Mesendoderm (in vitro differentiated cells): ENCODE measurements at regions not wholly inside any gene's neighbourhood (a gene's known extent, or its start where the extent isn't known, plus 50 kb on each side); places are given as distances from the start of the nearest gene placed in this dataset.
"Not testable (repeated sequence)": the region's sequence is repeated elsewhere in the genome, so short reads cannot be mapped to it uniquely, and the experiment has no call there.

ENCODE experiments used
- DNase-seq: peaks from one replicate; pipeline ENCODE4 v3.0.0; 2013
- H2AK5ac ChIP-seq: 2 replicates; pipeline ENCODE4 v1.6.1; 2013; ENCODE audit warnings: low read length, inconsistent platforms
- H2BK120ac ChIP-seq: 2 replicates; pipeline ENCODE4 v1.6.1; 2013; ENCODE audit warnings: low read depth, mild to moderate bottlenecking, low read length, moderate library complexity, mixed read lengths
- H2BK15ac ChIP-seq: replicated peaks from 2 replicates; pipeline ENCODE4 v1.6.1; 2013; ENCODE audit warnings: low read depth, mild to moderate bottlenecking, moderate library complexity
- H2BK5ac ChIP-seq: 2 replicates; pipeline ENCODE4 v1.6.1; 2013; ENCODE audit warnings: low read length, inconsistent platforms
- H3K18ac ChIP-seq: 2 replicates; pipeline ENCODE4 v1.6.1; 2013; ENCODE audit warnings: mild to moderate bottlenecking, low read length, mixed read lengths
- H3K23ac ChIP-seq: one replicate; pipeline ENCODE4 v1.6.1; 2013; ENCODE audit warnings: low read length
- H3K27ac ChIP-seq: 2 replicates; pipeline ENCODE4 v1.5.1; 2013; ENCODE audit warnings: low read depth, mild to moderate bottlenecking, inconsistent platforms, low read length, moderate library complexity
- H3K27me3 ChIP-seq: 2 replicates; pipeline ENCODE4 v1.6.1; 2013; ENCODE audit warnings: low read length, control low read depth, mild to moderate bottlenecking, inconsistent platforms; ENCODE audit not compliant: insufficient read depth, poor library complexity
- H3K36me3 ChIP-seq: 2 replicates; pipeline ENCODE4 v1.6.1; 2013; ENCODE audit warnings: low read length, inconsistent platforms; ENCODE audit not compliant: control insufficient read depth, insufficient read depth
- H3K4ac ChIP-seq: one replicate; pipeline ENCODE4 v1.6.1; 2013; ENCODE audit warnings: low read depth, mild to moderate bottlenecking, low read length, moderate library complexity
- H3K4me1 ChIP-seq: 2 replicates; pipeline ENCODE4 v1.6.1; 2013; ENCODE audit warnings: low read depth, low read length, inconsistent platforms; ENCODE audit not compliant: control insufficient read depth
- H3K4me2 ChIP-seq: 2 replicates; pipeline ENCODE4 v1.6.1; 2013; ENCODE audit warnings: low read length
- H3K4me3 ChIP-seq: 2 replicates; pipeline ENCODE4 v1.5.1; 2013; ENCODE audit warnings: mild to moderate bottlenecking, low read length
- H3K56ac ChIP-seq: one replicate; pipeline ENCODE4 v1.6.1; 2013; ENCODE audit warnings: low read length
- H3K79me1 ChIP-seq: 2 replicates; pipeline ENCODE4 v1.6.1; 2013; ENCODE audit warnings: low read length, inconsistent platforms
- H3K79me2 ChIP-seq: 2 replicates; pipeline ENCODE4 v1.6.1; 2013; ENCODE audit warnings: mild to moderate bottlenecking, low read length; ENCODE audit not compliant: control insufficient read depth, insufficient read depth
- H3K9ac ChIP-seq: 2 replicates; pipeline ENCODE4 v1.6.1; 2013; ENCODE audit warnings: low read length, inconsistent platforms
- H4K5ac ChIP-seq: one replicate; pipeline ENCODE4 v1.6.1; 2013; ENCODE audit warnings: low read length
- H4K8ac ChIP-seq: one replicate; pipeline ENCODE4 v1.6.1; 2013; ENCODE audit warnings: low read depth, mild to moderate bottlenecking, control low read depth, low read length, moderate library complexity
- WGBS: extraction: QIAGEN DNeasy Blood & Tissue Kit; methylation state at CpG from one replicate; pipeline ENCODE4 v1.1.7; 2013; ENCODE audit warnings: low lambda C conversion rate, missing lambda C conversion rate; ENCODE audit not compliant: insufficient coverage; ENCODE audit errors: extremely low coverage; 5-methylcytosine and 5-hydroxymethylcytosine counted together

DNA sequence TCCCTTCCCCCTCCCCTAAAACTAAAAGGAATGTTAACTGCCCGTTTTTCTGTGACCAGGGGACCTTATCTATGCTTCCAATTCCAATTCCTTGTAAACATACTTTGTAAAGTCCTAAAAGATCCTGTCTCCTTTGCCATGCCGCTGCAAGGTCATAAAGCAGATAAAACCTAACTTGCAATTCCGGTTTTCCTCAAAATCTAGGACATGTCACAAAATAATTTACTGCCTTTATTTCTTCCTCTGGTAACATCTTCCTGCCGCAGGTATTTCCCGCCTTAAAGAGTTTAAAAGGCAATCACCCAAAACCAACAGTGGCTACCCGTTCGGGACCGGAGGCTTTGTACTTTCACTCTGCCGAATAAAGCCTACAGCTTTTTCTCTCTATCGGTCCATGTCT lies 1248.6 kb upstream of the CDH9 start:
- H2BK15ac ChIP-seq, H4K8ac ChIP-seq, H2BK120ac ChIP-seq, H3K23ac ChIP-seq, H3K27ac ChIP-seq, H3K27me3 ChIP-seq, H2AK5ac ChIP-seq, H4K5ac ChIP-seq, H3K36me3 ChIP-seq, H3K79me2 ChIP-seq, H3K4me1 ChIP-seq, H3K56ac ChIP-seq, H3K9ac ChIP-seq, H3K79me1 ChIP-seq, H3K4ac ChIP-seq, H3K4me3 ChIP-seq, DNase-seq, H2BK5ac ChIP-seq, H3K4me2 ChIP-seq, H3K18ac ChIP-seq: not testable (repeated sequence)
- no CpG with 5 or more reads among the region's 10 CpGs for WGBS

DNA sequence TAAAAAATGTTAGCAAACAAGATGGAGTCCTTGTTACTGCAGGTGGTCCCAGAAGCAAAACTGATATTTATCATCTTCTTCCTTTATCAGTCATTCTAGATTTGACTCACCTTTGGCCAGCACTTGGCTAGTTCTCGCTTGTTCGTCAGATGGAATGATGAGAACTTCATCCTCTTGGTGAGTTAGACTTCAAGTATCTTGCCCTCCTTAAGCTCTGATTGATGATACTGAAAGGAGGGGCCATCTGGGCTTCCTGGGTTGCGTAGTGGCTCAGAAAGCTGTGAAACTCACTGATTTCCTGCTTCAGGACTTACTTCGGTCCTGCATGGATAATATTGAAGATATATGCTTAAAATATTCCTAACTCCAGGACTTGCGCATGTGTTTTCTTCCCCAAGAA lies 1248.2 kb upstream of the CDH9 start:
- Histone ChIP-seq H4K5ac (no peak overlapping the region), H3K4ac (no peak overlapping the region), H3K27ac (no peak overlapping the region), H3K4me1 (no peaks in the 10 kb centered on the region), H2AK5ac (no peak overlapping the region), H3K9ac (no peak overlapping the region), H3K27me3 (no peaks in the 10 kb centered on the region), H3K56ac (no peak overlapping the region), H2BK5ac (no peak overlapping the region), H4K8ac (no peak overlapping the region), H3K79me2 (no peaks in the 10 kb centered on the region), H3K36me3 (no peaks in the 10 kb centered on the region), H2BK15ac (no peak overlapping the region), H3K79me1 (no peaks in the 10 kb centered on the region), H3K4me3 (no peak overlapping the region), H3K18ac (no peak overlapping the region), H3K4me2 (no peak overlapping the region), H3K23ac (no peak overlapping the region), H2BK120ac (no peak overlapping the region)
- no CpG with 5 or more reads among the region's 5 CpGs for WGBS
- DNase-seq = no peak

DNA sequence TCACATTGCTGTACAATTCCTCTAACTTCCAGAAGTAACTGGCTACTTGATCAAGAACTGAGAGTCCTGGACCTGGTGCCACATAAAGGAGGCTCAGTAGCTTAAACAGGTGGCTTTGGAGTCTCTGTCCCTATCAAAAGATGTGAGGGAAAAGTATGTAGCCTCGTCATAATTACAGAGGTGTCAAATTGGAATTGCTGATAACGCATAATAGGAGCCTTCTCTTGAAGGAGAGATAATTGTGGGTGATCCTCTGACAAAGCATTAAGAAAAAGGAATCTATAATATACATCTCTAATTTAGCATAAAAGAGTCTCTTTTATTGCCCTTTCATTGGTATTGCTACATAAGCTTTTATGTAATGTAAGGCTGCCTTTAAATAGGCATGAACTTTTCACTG lies 1246.4 kb upstream of the CDH9 start:
- Histone ChIP-seq H3K4me2 (no peak overlapping the region), H2BK120ac (no peak overlapping the region), H4K8ac (no peak overlapping the region), H3K4ac (no peak overlapping the region), H3K79me2 (no peaks in the 10 kb centered on the region), H3K23ac (no peak overlapping the region), H3K4me1 (no peaks in the 10 kb centered on the region), H3K79me1 (no peaks in the 10 kb centered on the region), H3K18ac (no peak overlapping the region), H2BK5ac (no peak overlapping the region), H3K4me3 (no peak overlapping the region), H3K27ac (no peak overlapping the region), H3K27me3 (no peaks in the 10 kb centered on the region), H3K9ac (no peak overlapping the region), H3K56ac (no peak overlapping the region), H3K36me3 (no peaks in the 10 kb centered on the region), H2BK15ac (no peak overlapping the region), H2AK5ac (no peak overlapping the region), H4K5ac (no peak overlapping the region)
- no peak for DNase-seq
- no CpG with 5 or more reads among the region's 2 CpGs for WGBS

DNA sequence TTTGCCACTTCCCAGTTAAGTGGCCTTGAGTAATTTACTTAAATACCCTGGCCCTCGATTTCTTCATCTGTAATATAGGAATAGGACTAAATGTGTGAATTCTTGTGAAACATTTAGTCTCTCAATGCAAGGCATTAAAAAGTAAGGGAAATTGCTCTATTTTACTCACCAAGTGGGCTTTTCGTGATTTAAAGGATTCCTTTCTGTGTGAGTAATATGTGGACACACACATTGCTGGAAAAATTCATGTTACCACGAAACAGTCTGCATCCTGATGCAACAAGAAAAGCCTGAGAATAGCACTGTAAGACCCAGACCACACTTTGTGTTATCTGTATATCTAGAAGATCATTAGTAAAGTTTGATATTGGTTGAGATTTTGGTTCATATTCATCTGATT lies 1243.0 kb upstream of the CDH9 start:
- H2BK120ac ChIP-seq = no peak overlapping the region
- no CpG with 5 or more reads among the region's 3 CpGs for WGBS

GRCh38 chr5:28275931-28276330 lies 1237.5 kb upstream of the CDH9 start:
- no peak overlapping the region for H4K8ac ChIP-seq
- no peak overlapping the region for H3K4me3 ChIP-seq
- H4K5ac ChIP-seq = no peak overlapping the region
- H3K4ac ChIP-seq = no peak overlapping the region
- no peaks in the 10 kb centered on the region for H3K79me2 ChIP-seq
- no peak overlapping the region for H3K18ac ChIP-seq
- no peak overlapping the region for H3K56ac ChIP-seq
- H3K79me1 ChIP-seq = no peaks in the 10 kb centered on the region
- no CpG with 5 or more reads among the region's 4 CpGs for WGBS
- DNase-seq = peak; percentile 18
- H3K23ac ChIP-seq = no peak overlapping the region
- no peak overlapping the region for H3K4me2 ChIP-seq
- no peak overlapping the region for H2BK5ac ChIP-seq
- H3K36me3 ChIP-seq = no peaks in the 10 kb centered on the region
- no peak overlapping the region for H2BK120ac ChIP-seq
- no peak overlapping the region for H2BK15ac ChIP-seq
- no peaks in the 10 kb centered on the region for H3K4me1 ChIP-seq
- H2AK5ac ChIP-seq = no peak overlapping the region
- no peak overlapping the region for H3K27ac ChIP-seq
- no peaks in the 10 kb centered on the region for H3K27me3 ChIP-seq
- no peak overlapping the region for H3K9ac ChIP-seq

More for the DNA sequence above, 1243.0 kb upstream of the CDH9 start:
- Histone ChIP-seq H3K4me3 (no peak overlapping the region), H2BK15ac (no peak overlapping the region), H4K8ac (no peak overlapping the region), H4K5ac (no peak overlapping the region), H3K4ac (no peak overlapping the region), H3K9ac (no peak overlapping the region), H3K56ac (no peak overlapping the region), H3K4me1 (no peaks in the 10 kb centered on the region), H3K79me1 (no peaks in the 10 kb centered on the region), H3K27ac (no peak overlapping the region), H3K36me3 (no peaks in the 10 kb centered on the region), H3K27me3 (no peaks in the 10 kb centered on the region), H2BK5ac (no peak overlapping the region), H3K18ac (no peak overlapping the region), H3K79me2 (no peaks in the 10 kb centered on the region), H3K4me2 (no peak overlapping the region), H2AK5ac (no peak overlapping the region), H3K23ac (no peak overlapping the region)
- no peak for DNase-seq

DNA sequence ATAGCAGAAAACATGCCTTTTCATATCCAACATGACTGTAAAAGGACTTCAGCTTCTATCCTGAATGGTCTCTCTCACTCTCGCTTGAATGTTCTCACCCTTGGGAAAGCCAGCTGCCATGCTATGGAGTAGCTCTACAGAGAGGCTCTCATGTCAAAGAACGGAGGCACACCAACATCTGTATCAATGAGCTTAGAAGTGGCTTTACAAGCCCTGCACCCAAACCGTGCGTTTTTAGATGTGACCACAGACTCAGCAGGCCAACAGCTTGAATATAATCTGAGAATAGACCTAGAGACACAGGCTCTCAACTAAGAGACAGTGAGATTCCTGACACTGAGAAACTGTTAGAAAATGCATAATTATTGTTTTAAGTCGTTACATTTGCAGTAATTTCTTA lies 1231.6 kb upstream of the CDH9 start:
- no peak overlapping the region for H2BK15ac ChIP-seq
- H3K4me2 ChIP-seq = no peak overlapping the region
- H3K27me3 ChIP-seq = no peaks in the 10 kb centered on the region
- no peaks in the 10 kb centered on the region for H3K79me1 ChIP-seq
- no peak for DNase-seq
- no peak overlapping the region for H3K23ac ChIP-seq
- no peak overlapping the region for H3K56ac ChIP-seq
- no peak overlapping the region for H3K4me3 ChIP-seq
- H2BK120ac ChIP-seq = no peak overlapping the region
- H3K27ac ChIP-seq = no peak overlapping the region
- no peaks in the 10 kb centered on the region for H3K79me2 ChIP-seq
- no peak overlapping the region for H3K18ac ChIP-seq
- H2BK5ac ChIP-seq = no peak overlapping the region
- no peak overlapping the region for H2AK5ac ChIP-seq
- no peaks in the 10 kb centered on the region for H3K4me1 ChIP-seq
- H4K8ac ChIP-seq = no peak overlapping the region
- no peak overlapping the region for H3K9ac ChIP-seq
- no peak overlapping the region for H3K4ac ChIP-seq
- H4K5ac ChIP-seq = no peak overlapping the region
- H3K36me3 ChIP-seq = no peaks in the 10 kb centered on the region
- no CpG with 5 or more reads among the region's 5 CpGs for WGBS
